Activated CD4-positive, alpha-beta T cell treated with anti-CD3 and anti-CD28 coated beads, Interleukin-2, amount 50 U/mL, for 48 hours (primary cell): ENCODE measurements at regions not wholly inside any gene's neighbourhood (a gene's known extent, or its start where the extent isn't known, plus 50 kb on each side); places are given as distances from the start of the nearest gene placed in this dataset.
"Not testable (repeated sequence)": the region's sequence is repeated elsewhere in the genome, so short reads cannot be mapped to it uniquely, and the experiment has no call there.

Experiments used
- DNase-seq, 2 experiments: peaks; one replicate each; pipeline ENCODE4 v3.0.0-alpha.2; 2020

DNA sequence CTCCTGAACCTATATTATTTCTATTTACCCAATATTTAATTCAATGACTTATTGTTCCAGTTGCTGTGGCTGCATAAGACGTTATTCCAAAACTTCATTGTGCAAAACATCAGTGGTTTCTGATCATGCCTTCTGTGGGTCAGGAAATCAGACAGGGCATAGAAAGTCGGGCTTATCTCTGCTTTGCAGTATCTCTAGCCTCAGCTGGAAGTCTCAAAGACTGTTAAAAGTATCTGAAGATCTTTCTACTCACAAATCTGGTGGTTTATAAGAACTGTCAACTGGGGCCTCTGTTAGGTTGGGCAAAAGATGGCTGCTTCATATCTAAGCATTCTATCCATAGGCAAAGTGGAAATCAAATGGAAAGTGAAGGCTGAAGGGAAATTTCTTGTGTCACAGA, 687.7 kb upstream of the ARRDC3 start:
- no peak for DNase-seq

DNA sequence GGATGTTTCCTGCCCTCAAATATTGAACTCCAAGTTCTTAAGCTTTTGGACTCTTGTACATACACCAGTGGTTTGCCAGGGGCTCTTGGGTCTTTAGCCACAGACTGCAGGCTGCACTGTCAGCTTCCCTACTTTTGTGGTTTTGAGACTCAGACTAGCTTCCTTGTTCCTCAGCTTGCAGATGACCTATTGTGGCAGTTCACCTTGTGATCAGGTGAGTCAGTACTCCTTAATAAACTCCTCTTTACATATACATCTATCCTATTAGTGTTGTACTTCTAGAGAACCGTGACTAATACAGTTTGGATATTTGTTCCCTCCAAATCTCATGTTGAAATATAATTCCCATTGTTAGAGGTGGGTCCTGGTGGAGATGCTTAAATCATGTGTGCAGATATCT, 681.9 kb upstream of the ARRDC3 start:
- no peak for DNase-seq

DNA sequence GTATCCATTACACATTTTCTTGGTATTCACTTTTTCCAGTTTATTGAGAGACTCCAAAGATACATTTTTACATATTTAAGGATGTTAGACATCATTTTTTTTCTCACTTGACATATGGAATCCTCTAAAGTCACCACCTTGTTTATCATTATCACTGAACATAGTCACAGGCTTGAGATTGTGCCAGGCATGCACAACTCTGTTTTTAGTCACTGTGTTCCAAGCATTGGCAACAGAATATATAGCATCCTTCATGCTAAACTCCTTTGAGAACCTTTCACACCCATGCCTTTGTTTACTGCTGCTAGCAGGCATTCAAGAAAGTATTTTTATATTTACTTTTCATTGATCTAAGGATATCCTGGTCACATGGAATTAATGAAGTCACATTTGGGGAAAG, 668.6 kb upstream of the ARRDC3 start:
- no peak for DNase-seq

DNA sequence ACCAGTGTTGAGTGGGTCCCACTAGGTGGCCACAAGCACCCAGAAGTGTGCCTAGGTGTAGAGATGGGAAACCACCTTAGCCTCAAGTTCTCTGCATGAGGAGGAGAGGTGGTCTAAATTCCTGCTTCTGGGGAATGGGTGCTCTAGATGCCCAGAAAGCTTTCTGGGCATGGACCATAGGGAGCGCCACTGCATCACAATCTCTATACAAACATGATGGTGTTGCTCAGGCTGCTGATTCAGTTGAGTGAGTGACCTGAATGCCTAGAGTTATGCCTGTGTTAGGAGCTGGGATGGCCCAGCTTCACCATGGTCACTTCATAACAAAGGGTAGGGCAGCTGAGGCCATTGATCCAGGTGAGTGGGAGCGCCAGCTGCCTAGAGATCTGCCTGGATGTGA, 667.9 kb upstream of the ARRDC3 start:
- no peak for DNase-seq

DNA sequence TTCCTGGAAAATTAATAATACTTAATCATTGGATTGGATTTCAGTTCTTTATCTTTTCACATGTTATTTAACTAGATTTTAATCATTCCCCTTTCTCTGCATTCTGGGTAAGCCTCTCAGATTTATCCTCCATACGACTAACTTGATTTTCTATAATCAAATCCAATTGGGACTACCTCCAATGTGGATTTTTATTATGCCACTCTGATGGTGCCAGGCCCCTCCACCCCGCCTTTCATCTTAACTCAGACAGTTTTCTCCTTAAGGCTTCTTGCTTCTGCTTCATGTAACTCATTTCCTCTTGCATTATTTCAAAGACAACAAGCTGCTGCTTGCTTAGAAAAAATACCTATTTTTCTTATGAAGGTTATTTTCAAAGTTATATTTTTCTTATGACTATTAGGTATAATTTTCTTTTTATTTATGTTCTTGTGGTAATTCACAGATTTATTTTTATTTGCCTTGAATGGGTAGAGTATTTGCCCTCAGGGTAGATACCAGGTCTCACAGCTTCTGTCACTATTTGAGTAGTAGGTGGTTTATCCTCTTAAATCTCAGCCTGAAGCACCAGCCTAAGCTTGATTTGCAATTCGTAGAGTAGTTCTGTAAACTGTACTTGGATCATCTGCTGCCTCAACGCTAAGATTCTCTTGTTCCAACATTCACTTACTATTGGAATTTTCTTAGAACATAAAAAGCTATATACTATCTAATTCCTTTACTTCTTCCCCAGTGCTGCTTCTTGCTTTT, 659.0 kb upstream of the ARRDC3 start:
- DNase-seq, result no peak

DNA sequence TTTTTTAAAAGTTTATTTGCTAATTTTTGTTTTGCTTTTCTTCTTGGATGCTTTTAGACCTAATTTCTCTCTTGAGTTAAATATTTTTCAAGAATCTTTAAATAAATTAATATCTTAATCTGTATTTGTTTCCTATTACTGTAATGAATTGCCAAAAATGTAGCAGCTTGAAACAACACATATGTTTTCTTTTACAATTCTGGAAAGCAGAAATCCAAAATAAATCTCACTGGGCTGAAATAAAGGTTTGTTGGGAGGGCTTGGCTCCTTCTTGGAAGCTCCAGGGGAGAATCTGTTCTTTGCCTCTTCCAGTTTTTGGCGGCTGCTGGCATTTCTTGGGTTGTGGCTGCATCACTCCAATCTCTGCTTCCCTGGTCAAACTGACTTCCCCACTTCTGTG, 658.1 kb upstream of the ARRDC3 start:
- DNase-seq, result no peak

DNA sequence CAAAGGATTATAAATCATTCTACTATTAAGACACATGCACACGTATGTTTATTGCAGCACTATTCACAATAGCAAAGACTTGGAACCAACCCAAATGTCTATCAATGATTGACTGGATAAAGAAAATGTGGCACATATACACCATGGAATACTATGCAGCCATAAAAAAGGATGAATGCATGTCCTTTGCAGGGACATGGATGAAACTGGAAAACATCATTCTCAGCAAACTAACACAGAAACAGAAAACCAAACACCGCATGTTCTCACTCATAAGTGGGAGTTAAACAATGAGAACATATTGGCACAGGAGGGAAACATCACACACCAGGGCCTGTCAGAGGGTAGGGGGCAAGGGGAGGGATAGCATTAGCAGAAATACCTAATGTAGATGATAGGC, 646.7 kb upstream of the ARRDC3 start:
- DNase-seq, result not testable (repeated sequence)

DNA sequence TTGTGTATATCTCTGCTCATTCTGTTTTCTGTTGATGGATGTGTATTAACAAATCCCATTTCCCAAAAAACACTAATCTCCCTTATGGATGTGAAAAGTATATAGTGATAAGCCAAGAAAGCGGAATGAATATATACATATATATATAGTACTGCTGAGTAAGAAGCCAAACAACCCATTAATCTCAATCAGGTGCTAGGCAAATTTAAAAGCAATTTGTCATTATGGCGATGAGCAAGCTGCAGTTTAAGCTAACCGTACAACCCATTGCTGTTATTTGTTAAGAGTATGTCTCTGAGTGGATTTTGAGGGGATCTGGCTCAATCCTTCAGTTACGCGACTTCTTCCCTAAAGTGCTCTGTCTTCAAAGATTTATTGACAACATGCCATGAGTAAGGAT, 640.4 kb upstream of the ARRDC3 start:
- no peak for DNase-seq

DNA sequence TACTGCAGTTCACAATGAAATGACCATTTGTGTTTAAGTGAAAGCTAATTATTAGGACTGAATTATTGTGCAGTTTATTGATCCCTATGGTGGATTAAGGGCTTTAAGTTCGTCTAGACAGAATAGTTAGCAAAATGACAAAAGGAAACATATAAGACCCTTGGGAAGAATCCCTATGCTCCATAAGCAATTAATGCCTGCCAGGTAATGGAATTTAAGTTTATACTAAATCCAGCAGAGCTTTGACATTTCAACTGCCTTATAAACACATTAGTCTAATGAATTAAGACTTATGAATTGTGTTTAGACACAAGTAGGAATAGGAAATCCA, 640.0 kb upstream of the ARRDC3 start:
- no peak for DNase-seq

DNA sequence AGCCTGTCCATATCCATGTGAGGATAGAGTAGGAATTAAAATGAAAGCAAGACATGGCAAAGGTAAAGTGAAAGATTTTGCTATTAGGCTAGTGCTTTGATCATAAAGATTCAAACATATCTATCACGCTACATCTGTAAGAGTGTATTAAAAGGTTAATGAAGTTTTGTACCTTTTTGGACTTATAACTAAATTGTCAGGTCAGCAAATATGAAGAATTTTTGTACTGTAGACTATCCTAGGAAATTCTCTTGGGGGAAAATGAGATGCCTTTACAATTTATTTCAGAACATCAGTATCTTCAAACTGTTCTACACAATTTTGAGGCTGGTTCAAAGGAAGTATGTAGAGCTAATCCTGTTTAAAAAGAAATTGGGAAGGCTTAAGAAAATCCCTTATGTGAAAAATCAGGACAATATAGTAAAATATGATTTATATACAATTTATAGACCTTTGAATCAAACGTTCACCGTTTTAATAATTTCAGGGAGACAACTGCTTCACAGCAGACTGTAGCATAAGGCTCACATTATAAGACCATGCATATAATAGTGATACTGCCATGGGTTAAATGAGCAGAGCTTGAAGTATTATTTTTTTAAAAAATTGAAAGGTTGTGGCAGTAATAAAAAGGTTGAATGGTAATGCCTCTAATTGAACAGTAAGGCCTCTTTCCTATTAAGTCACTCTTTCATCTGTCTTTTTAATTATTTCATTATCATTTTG, 639.5 kb upstream of the ARRDC3 start:
- DNase-seq, result no peak

DNA sequence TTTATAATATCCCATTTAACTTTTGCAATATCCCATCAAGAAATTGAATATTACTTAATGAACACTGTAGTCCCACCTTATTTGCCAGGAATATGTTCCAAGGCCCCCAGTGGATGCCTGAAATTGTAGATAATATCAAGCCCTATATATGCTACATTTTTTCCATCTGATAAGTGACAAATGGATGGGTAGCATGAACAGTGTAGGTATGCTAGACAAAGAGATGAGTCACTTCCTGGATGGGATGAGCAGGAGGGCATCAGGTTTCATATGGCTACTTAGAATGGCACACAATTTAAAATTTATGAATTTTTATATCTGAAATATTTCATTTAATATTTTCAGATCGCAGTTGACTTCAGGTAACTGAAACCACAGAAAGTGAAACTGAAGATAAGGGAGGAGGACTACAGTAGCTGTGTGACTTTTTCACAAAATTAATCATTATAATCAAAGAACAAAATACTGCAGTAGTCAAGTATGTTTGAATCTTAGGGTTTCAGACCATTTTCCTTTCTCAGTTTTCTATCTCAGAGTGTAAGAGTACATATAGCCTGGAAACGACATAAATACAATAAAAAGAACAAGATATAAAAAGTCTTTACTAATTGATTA, 636.4 kb upstream of the ARRDC3 start:
- DNase-seq, result no peak

DNA sequence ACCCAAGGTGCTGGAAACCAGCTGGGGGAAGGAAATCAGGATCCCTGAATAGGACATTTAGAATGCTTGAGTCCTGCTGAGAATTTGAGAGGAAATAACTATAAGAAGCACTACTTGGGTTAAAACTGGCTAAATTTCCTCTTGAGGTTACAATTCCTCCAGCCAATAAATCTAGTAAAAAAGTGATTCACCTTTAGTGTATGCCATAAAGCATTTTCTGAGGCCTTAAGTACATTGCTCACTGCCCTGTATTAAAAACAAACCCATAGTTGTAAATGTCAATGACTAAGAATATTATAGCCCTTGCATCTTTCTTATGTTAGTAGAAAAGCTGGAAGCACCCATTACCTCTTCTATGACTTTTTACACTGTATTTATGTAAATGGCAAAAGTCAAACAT, 634.7 kb upstream of the ARRDC3 start:
- DNase-seq, result no peak

DNA sequence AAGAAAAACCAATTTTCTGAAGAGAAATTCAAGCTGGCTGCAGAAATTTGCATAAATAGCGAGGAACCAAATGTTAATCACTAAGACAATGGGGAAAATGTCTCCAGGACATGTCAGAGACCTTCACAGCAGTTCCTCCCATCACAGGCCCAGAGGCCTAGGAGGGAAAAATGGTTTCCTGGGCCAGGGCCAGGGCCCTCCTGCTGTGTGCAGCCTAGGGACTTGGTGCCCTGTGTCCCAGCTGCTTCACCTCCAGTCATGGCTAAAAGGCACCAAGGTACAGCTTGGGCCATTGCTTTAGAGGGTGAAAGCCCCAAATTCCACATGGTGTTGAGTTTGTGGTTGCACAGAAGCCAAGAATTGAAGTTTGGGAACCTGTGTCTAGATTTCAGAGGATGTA, 628.7 kb upstream of the ARRDC3 start:
- not testable (repeated sequence) for DNase-seq

DNA sequence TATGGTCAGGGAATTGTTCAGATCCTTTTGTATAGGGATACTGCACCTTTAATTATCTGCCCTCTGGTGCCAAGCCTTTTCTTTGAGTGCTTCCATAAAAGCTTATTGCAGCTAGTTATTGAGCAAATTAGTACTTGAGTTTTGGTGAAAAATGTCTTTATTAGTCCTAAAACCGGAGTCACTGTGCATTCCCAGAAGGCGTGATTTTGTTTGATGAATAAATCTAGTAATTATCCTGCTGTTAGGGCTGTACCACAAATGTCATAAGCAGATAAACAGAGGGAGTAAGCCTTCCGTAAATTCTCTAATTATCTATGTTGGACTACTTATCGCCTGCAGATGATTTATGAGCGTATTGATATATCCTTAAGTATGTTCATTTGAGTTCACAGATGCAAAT, 620.7 kb upstream of the ARRDC3 start:
- DNase-seq, result no peak

DNA sequence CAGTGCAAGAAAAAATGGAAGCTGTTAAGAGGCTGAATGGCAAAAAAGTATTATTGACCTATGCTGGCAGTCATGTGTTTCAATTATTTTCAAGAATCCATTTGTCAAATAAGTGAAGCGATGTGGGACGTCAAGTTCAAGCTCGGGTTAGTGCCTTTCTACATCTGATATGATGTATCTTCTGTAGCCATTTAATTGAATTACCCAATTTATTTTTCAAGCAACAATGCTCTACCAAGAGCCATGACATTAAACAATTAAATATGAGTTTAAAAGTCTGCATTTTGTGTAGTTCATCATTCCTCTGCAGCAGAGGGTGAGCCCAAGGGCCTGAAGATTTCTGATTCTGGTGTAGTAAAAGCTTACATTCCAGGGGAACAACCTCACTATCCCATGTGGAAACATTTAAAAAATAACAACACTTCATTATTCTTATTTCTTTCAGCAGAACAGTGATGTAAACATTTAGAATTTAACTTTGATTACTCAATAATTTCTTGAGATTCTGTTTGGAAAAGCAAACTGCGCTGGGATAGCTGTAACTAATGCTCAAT, 619.7 kb upstream of the ARRDC3 start:
- no peak for DNase-seq

DNA sequence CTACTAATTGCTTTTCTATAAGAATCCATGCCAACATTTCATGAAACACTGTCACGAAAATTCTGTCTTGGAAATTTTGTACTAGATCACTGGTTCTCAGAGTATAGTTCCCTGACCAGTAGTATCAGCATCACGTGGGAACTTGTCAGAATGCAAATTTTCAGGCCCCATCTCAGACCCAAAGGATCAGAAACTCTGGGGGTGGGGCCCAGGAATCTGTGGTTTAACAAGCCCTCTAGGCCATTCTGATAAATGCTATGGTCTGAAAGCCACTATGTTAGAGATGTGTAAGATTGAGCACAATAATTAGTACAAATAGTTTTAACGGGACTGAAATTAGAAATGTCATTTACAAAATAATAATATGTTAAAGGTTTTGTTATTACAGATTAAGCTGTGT, 615.7 kb upstream of the ARRDC3 start:
- no peak for DNase-seq

DNA sequence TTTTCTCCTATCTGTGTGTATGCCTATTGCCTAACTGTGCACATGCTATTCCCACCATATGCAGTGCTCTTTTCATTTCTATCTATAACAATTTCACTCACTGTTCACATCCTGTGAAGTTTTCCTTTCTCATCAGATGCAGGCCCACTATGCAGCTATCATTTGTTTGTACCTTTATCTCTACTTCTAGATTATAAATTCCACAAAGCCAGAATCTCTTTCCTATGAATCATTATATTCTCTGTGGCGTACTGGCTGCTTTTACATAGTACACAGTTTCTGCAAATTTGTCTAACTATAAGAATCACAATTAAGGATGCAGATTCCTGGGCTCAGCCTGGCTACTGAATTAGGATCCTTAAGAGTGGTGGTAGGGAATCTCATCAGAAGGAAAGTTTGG, 600.8 kb upstream of the ARRDC3 start:
- no peak for DNase-seq

DNA sequence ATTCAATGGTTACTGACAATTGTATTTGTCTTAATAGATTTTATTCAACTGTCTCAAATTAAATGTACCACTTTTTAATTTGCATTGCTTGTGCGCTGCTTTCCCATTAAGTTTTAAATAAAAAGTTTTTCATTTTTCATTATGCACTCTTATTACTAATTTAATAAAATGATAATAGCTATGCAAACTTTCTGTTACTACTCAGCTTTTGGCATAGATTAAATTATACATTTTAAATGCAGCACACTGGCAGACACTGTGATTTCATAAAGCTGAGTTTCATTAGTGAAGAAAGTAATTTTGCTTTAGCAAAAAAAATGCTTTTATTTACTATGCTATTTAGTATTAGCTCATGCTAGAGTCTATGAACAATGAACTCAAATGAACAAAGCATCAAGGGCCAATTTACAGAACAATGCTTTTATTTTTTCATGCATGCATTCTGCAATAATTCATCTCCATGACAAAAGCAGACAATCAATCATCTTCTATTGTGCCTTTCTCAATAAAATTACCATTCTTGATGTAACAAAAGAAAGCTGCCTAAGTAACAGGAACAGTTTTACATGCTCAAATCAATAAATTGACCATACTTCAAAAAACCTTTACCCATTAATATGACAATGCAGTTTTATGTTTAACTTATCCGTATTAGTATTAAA, 595.2 kb upstream of the ARRDC3 start:
- no peak for DNase-seq

DNA sequence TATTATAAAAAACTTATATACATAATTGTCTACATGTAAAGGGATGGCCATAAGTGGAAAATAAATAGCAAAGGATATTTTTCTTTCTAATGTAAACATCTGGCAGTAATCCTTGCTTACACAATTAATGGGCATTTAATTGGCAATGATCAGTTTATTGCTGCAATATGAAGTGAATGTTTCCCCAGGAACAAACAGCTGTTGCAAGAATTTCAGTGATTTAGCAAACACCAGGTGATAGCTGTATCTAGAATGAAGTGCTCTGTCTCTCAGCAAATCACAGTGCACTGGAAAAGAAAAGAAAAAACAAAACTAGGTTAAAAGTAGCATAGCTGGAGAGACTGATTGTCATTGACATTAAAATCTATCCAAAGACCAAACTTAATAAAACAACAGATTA, 594.5 kb upstream of the ARRDC3 start:
- no peak for DNase-seq

DNA sequence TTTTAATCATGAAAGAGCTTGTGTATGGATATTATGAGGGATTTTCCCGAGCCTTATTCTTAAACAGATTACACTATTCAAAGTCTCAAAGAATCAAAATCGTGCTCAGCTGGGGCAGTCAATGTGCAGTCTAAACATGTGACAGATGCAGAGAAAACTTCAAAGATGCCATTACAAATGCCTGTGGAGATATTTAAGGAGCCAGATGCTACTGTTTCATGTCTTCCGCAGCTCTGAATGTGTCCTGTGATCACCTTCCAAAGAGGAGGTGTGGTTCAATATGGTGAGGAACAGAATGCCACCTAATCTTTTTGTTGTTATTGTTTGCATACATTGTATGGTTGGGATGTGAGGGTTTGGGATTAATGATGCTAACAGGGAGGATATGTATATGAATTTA, 593.3 kb upstream of the ARRDC3 start:
- DNase-seq, result no peak

DNA sequence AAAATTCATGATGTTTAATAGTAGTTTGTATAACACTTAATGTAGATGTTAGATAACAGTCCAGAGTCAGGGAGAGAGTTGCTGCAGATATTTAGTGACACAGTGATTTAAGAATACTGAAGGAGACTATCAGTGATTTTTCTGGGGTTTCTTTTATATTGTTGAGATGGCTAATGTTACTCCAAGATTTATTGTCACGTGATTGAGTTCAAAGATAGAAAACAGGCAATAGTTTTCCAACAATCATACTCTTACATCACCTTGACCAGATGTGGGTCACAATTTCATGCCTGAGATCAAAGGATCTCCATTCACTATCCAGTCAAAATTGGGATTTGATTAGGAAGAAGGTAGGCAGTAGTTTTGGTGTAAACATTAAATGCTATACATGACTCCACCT, 580.0 kb upstream of the ARRDC3 start:
- no peak for DNase-seq

DNA sequence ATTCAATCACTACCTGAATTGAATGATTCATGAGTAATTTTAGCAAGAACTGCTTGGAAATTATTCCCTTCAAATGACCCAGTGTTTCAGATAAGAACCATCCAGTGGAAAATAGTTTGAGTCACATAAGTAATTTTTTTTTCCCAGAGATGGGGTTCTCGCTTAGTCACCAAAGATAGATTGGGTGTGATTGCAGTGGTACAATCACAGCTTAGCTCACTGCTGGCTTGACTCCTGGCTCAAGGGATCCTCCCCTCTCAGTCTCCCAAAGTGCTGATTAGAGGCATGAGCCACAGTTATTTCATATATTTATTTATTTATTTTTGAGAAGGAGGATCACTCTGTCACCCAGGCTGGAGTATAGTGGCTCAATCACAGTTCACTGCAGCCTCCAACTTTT, 574.5 kb upstream of the ARRDC3 start:
- DNase-seq, result no peak

DNA sequence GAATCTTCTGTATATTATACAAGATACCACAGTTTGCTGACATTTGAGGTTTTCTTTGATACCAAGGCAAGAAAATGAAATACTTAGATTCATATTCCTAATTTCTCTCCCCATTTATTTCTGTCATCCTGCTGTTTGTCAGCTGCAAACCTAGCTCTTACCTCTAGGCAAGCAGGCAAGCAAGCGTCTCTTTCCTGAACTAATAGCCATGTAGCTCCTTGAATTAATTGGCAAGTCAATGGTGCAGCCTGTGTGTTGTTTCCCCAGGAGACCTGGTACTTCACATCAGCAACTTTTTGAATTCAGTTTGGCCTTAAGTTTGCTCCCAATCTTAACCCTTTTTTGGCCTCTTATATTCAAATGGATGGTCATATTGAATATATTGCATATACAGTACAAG, 573.6 kb upstream of the ARRDC3 start:
- DNase-seq, result no peak

DNA sequence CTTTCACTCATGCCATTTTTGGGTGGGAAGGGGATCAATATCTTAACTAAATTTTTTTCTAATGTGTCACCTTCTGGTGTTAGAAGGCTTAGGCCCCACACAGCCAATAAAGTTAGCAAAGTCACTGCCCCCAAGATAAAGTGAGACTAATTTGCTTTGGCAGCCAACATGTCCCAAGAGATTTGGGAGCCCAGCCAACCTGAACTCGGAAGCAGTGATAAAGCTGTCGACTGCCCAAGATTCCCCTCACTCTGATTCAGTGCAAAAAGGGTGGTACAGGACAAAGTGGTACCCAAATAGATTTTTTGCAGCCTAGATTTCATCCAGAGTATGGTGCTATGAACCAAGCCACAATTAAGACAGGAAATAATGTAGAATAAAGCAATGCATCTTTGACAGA, 572.5 kb upstream of the ARRDC3 start:
- no peak for DNase-seq
